ENCODE measurements at regions not wholly inside any gene's neighbourhood (a gene's known extent, or its start where the extent isn't known, plus 50 kb on each side); places are given as distances from the start of the nearest gene placed in this dataset.
"Not testable (repeated sequence)": the region's sequence is repeated elsewhere in the genome, so short reads cannot be mapped to it uniquely, and the experiment has no call there.

DNA sequence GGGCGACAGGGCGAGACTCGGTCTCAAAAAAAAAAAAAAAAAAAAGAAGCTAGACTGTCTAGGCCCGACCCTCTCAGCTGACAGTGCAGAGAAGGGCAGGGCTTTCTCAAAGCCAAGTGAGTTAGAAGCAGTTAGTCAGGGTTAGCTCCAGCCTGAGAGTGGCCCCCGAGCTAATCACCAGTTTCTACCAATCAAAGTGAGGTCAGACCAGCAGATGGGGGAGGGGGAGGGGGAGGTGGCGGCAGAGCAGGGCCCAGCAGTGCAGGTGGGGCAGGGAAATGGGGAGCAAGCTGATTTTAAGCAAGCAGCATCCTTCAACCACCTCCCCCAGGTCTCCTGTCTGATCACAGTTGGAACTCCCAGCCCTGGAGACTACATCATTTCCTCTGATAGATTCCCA lies 55.3 kb upstream of the PRR5 start:
- H3K36me3 ChIP-seq (ENCODE audit: control insufficient read depth, insufficient read depth, low read length), result no peaks in the 10 kb centered on the region
- no peaks in the 10 kb centered on the region for H3K79me2 ChIP-seq

GRCh38 chr22:44646141-44646540 lies 55.9 kb upstream of the PRR5 start:
- no peaks in the 10 kb centered on the region for H3K9me3 ChIP-seq (ENCODE audit: control insufficient read depth, low read length)
- no peak overlapping the region for H3K9ac ChIP-seq
- no peaks in the 10 kb centered on the region for H3K27me3 ChIP-seq (ENCODE audit: control insufficient read depth, insufficient read depth, low read length)
- H2AFZ ChIP-seq, result no peak overlapping the region
- no peak overlapping the region for H3K4me3 ChIP-seq (ENCODE audit: low read depth, low read length)
- no peaks in the 10 kb centered on the region for H3K79me2 ChIP-seq
- H3K36me3 ChIP-seq (ENCODE audit: control insufficient read depth, insufficient read depth, low read length), result no peaks in the 10 kb centered on the region
- no peak overlapping the region for H3K4me2 ChIP-seq (ENCODE audit: low read length)
- TF ChIP-seq CTCF (IDR thresholded peaks at IDR 0.05), result no peak
- H3K4me1 ChIP-seq, result no peaks in the 10 kb centered on the region
- H3K27ac ChIP-seq, result no peak overlapping the region

More for the DNA sequence above, 55.3 kb upstream of the PRR5 start:
- TF ChIP-seq CTCF (IDR thresholded peaks at IDR 0.05), result no peak
- H3K9ac ChIP-seq, result no peak overlapping the region
- no peak overlapping the region for H2AFZ ChIP-seq
- H3K27ac ChIP-seq, result no peak overlapping the region
- H3K4me3 ChIP-seq (ENCODE audit: low read depth, low read length), result no peak overlapping the region
- H3K27me3 ChIP-seq (ENCODE audit: control insufficient read depth, insufficient read depth, low read length), result no peaks in the 10 kb centered on the region
- no peaks in the 10 kb centered on the region for H3K9me3 ChIP-seq (ENCODE audit: control insufficient read depth, low read length)
- H3K4me1 ChIP-seq, result no peaks in the 10 kb centered on the region
- no peak overlapping the region for H3K4me2 ChIP-seq (ENCODE audit: low read length)

GRCh38 chr22:44645531-44645930 lies 56.5 kb upstream of the PRR5 start:
- Histone ChIP-seq H2AFZ (no peak overlapping the region), H3K27ac (no peak overlapping the region), H3K9me3 (ENCODE audit: control insufficient read depth, low read length) (no peaks in the 10 kb centered on the region), H3K36me3 (ENCODE audit: control insufficient read depth, insufficient read depth, low read length) (no peaks in the 10 kb centered on the region), H3K4me3 (ENCODE audit: low read depth, low read length) (no peak overlapping the region), H3K79me2 (no peaks in the 10 kb centered on the region), H3K4me2 (ENCODE audit: low read length) (no peak overlapping the region), H3K27me3 (ENCODE audit: control insufficient read depth, insufficient read depth, low read length) (no peaks in the 10 kb centered on the region), H3K9ac (no peak overlapping the region), H3K4me1 (no peaks in the 10 kb centered on the region)
- no peak for TF ChIP-seq CTCF (IDR thresholded peaks at IDR 0.05)

- TF ChIP-seq CTCF (IDR thresholded peaks at IDR 0.05), result no peak
- Histone ChIP-seq H3K9ac (no peak overlapping the region), H3K4me1 (no peaks in the 10 kb centered on the region), H3K27me3 (ENCODE audit: control insufficient read depth, insufficient read depth, low read length) (no peaks in the 10 kb centered on the region), H3K27ac (no peak overlapping the region), H3K4me3 (ENCODE audit: low read depth, low read length) (no peak overlapping the region), H3K36me3 (ENCODE audit: control insufficient read depth, insufficient read depth, low read length) (no peaks in the 10 kb centered on the region), H3K4me2 (ENCODE audit: low read length) (no peak overlapping the region), H3K9me3 (ENCODE audit: control insufficient read depth, low read length) (no peaks in the 10 kb centered on the region), H3K79me2 (no peaks in the 10 kb centered on the region), H2AFZ (no peak overlapping the region)
Observed at GRCh38 chr22:44645083-44645482, 56.9 kb upstream of the PRR5 start.

DNA sequence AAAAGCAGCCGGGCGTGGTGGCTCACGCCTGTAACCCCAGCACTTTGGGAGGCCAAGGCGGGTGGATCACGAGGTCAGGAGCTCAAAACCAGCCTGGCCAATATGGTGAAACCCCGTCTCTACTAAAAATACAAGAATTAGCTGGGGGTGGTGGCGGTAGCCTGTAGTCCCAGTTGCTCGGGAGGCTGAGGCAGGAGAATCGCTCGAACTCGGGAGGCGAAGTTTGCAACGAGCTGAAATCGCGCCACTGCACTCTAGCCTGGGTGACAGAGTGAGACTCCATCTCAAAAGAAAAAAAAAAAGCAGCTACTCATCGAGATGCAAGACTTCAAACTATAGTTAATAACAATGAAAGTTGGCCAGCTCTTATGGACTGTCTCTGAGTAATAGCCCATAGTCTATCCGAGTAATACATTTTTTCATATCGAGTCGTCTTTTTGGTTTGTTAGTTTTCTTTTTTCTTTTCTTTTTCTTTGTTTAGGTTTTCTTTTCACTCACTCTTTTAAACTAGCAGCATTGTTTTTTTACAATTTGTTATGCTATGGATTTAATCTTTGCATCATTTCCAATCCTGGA lies 58.4 kb upstream of the PRR5 start:
- H3K36me3 ChIP-seq (ENCODE audit: control insufficient read depth, insufficient read depth, low read length); H3K27ac ChIP-seq; H3K9me3 ChIP-seq (ENCODE audit: control insufficient read depth, low read length); H3K4me1 ChIP-seq; H3K4me3 ChIP-seq (ENCODE audit: low read depth, low read length); H2AFZ ChIP-seq; H3K9ac ChIP-seq; H3K79me2 ChIP-seq; H3K27me3 ChIP-seq (ENCODE audit: control insufficient read depth, insufficient read depth, low read length); H3K4me2 ChIP-seq (ENCODE audit: low read length): not testable (repeated sequence)
